Vagina (tissue), 2 donors: ENCODE measurements at regions not wholly inside any gene's neighbourhood (a gene's known extent, or its start where the extent isn't known, plus 50 kb on each side); places are given as distances from the start of the nearest gene placed in this dataset.
"Not testable (repeated sequence)": the region's sequence is repeated elsewhere in the genome, so short reads cannot be mapped to it uniquely, and the experiment has no call there.

ENCODE experiments used
- DNase-seq, 2 donors: peaks; one replicate each; pipeline ENCODE4 v3.0.0-alpha.2; 2017; ENCODE audit errors: extremely low spot score in 2 of 2
- H3K27ac ChIP-seq: fragments of 200-600 bp; sonication (generic); one replicate; pipeline ENCODE4 v1.5.1; 2019
- H3K27me3 ChIP-seq: fragments of 200-600 bp; sonication (generic); one replicate; pipeline ENCODE4 v1.5.1; 2019
- H3K36me3 ChIP-seq, 2 donors: fragments of 200-600 bp; sonication (generic); one replicate each; pipeline ENCODE4 v1.5.1; 2017 to 2019
- H3K4me1 ChIP-seq: fragments of 200-600 bp; sonication (generic); one replicate; pipeline ENCODE4 v1.5.1; 2019
- H3K4me3 ChIP-seq, 2 donors: fragments of 200-600 bp; sonication (generic); 1 replicate in 1 of 2; 2 replicates in 1 of 2; pipeline ENCODE4 v1.5.1; 2016 to 2019
- H3K9me3 ChIP-seq: fragments of 200-600 bp; sonication (generic); one replicate; pipeline ENCODE4 v1.5.1; 2019
- POLR2A ChIP-seq, 2 donors: fragments of 450-650 bp; IDR thresholded peaks; one replicate each; pipeline ENCODE4 v1.6.1; 2017; ENCODE audit warnings: antibody characterized with exemption in 2 of 2, mild to moderate bottlenecking in 2 of 2, moderate library complexity in 2 of 2
- POLR2AphosphoS5 ChIP-seq, 2 donors: sonication (generic); formaldehyde crosslinking; IDR thresholded peaks; one replicate each; pipeline ENCODE4 v1.9.0; 2017; ENCODE audit warnings: antibody characterized with exemption in 2 of 2, mild to moderate bottlenecking in 2 of 2, low read depth in 1 of 2; ENCODE audit not compliant: insufficient read depth in 1 of 2
- intact Hi-C: fragments of 100-400 bp; cut with DNase I; formaldehyde crosslinking; loops from one replicate; pipeline ENCODE4 v1.15.1; 2023
- TF ChIP-seq, protein P1 (sequence below), 3 experiments: fragments of 450-650 bp in 2 of 3; fragments of 200-600 bp in 1 of 3; sonication (generic) in 1 of 3; IDR thresholded peaks; one replicate each; pipeline ENCODE4 v1.5.1; 2017 to 2019; ENCODE audit warnings: antibody characterized with exemption in 3 of 3, mild to moderate bottlenecking in 2 of 3, moderate library complexity in 2 of 3

GRCh38 chr7:55683501-55683900, 111.2 kb upstream of the VOPP1 start:
- H3K36me3 ChIP-seq, H3K4me3 ChIP-seq, H3K27me3 ChIP-seq, H3K9me3 ChIP-seq, intact Hi-C loops, DNase-seq, H3K27ac ChIP-seq, H3K4me1 ChIP-seq: not testable (repeated sequence)

- intact Hi-C loops, H3K27me3 ChIP-seq, H3K36me3 ChIP-seq, H3K9me3 ChIP-seq, H3K4me3 ChIP-seq, H3K4me1 ChIP-seq, H3K27ac ChIP-seq, DNase-seq: not testable (repeated sequence)
Observed at GRCh38 chr7:55675589-55675988, 103.3 kb upstream of the VOPP1 start.

DNA sequence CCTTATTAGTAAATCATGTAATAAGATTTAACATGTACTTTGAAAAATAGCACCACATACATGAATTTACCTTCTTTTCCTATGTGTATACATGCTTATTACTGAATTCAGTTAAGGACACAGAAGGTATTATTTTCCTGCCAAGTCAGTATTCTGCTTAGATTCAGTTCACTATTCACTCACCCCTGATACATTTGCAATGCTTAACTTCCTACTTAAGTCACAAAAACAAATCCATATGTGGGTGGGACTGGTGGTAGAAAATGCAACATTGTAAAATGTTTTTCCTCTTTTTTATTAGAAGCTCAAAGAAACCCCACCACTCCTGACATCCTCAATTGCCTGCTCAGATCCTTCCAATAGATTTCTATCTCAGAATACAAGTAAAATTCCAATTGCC, 101.2 kb upstream of the VOPP1 start:
- H3K4me1 ChIP-seq, DNase-seq, intact Hi-C loops, H3K36me3 ChIP-seq, H3K27ac ChIP-seq, H3K9me3 ChIP-seq, H3K4me3 ChIP-seq, H3K27me3 ChIP-seq: not testable (repeated sequence)

DNA sequence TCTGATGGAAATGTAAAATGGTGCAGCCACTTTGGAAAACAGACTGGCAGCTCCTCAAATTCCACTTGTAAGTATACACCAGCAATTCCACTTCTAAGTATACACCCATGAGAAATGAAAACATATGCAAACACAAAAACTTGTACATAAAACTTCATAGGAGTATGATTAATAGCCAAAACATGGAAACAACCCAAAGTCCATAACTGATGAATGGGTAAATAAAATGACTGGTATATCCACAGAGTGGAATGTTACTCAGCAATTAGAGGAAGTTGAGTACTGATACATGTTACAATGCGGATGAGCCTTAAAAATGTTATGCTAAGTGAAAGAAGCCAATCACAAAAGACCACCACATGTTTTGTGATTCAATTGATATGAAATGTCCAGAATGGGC, 99.8 kb upstream of the VOPP1 start:
- H3K4me3 ChIP-seq, H3K9me3 ChIP-seq, H3K27me3 ChIP-seq, H3K36me3 ChIP-seq, H3K27ac ChIP-seq, H3K4me1 ChIP-seq, intact Hi-C loops, DNase-seq: not testable (repeated sequence)

GRCh38 chr7:55657654-55658053, 85.4 kb upstream of the VOPP1 start:
- intact Hi-C loops, result no loop called here
- Histone ChIP-seq H3K9me3 (no peaks in the 10 kb centered on the region), H3K27me3 (no peaks in the 10 kb centered on the region), H3K4me1 (no peaks in the 10 kb centered on the region), H3K27ac (no peak overlapping the region), H3K36me3 (no peaks in the 10 kb centered on the region), H3K4me3 (no peak overlapping the region)
- TF ChIP-seq POLR2A (IDR thresholded peaks at IDR 0.05), result no peak
- TF ChIP-seq, protein P1, sequence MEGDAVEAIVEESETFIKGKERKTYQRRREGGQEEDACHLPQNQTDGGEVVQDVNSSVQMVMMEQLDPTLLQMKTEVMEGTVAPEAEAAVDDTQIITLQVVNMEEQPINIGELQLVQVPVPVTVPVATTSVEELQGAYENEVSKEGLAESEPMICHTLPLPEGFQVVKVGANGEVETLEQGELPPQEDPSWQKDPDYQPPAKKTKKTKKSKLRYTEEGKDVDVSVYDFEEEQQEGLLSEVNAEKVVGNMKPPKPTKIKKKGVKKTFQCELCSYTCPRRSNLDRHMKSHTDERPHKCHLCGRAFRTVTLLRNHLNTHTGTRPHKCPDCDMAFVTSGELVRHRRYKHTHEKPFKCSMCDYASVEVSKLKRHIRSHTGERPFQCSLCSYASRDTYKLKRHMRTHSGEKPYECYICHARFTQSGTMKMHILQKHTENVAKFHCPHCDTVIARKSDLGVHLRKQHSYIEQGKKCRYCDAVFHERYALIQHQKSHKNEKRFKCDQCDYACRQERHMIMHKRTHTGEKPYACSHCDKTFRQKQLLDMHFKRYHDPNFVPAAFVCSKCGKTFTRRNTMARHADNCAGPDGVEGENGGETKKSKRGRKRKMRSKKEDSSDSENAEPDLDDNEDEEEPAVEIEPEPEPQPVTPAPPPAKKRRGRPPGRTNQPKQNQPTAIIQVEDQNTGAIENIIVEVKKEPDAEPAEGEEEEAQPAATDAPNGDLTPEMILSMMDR (IDR thresholded peaks at IDR 0.05), result no peak
- no peak for TF ChIP-seq POLR2AphosphoS5 (IDR thresholded peaks at IDR 0.05; ENCODE audit: insufficient read depth in 1 of 2, low read depth in 1 of 2)
- no peak for DNase-seq

DNA sequence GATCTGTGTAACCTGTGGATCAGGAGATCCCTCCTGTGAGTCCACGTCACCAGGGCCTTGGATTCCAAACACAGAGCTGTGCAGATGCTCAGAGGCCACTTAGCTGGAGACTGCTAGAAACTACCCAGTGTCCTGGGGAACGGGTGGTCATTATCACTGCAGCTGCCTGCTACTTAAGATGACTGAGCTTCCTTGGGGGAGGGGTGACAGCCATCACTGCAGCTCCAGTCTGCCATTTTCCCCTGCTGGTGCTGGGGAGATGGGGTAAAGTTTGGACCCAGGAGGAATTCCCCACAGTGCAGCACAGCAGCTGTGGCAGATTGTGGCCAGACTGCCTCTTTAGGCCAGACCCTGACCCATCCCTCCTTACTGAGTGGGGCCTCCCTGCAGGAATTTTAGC, 78.8 kb upstream of the VOPP1 start:
- H3K36me3 ChIP-seq, result no peaks in the 10 kb centered on the region
- no peak overlapping the region for H3K4me3 ChIP-seq
- H3K27me3 ChIP-seq, result no peaks in the 10 kb centered on the region
- DNase-seq, result no peak
- H3K9me3 ChIP-seq, result no peaks in the 10 kb centered on the region
- H3K4me1 ChIP-seq, result no peaks in the 10 kb centered on the region
- TF ChIP-seq POLR2A (IDR thresholded peaks at IDR 0.05) (no peak), POLR2AphosphoS5 (IDR thresholded peaks at IDR 0.05; ENCODE audit: insufficient read depth in 1 of 2, low read depth in 1 of 2) (no peak)
- TF ChIP-seq, protein P1 (IDR thresholded peaks at IDR 0.05), result no peak
- no peak overlapping the region for H3K27ac ChIP-seq
- intact Hi-C loops, result no loop called here

DNA sequence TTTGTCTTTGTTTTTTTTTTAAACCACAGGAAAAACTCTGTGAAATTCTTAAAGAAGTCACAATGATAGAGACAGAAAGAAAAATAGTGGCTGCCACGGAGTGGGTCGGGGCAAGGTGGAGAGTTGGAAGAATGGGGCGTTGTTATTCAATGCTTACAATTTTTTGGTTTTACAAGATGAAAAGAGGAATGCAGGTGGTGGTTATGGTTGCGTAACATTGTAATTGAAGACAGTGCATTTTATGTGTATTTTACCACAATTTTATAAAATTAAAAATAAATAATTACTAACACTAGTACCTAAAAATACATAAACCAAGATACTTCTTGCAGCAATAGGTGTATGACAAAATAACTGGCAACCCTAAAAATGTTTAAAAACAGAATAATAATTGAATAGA, 76.9 kb upstream of the VOPP1 start:
- TF ChIP-seq POLR2AphosphoS5 (IDR thresholded peaks at IDR 0.05; ENCODE audit: insufficient read depth in 1 of 2, low read depth in 1 of 2) (no peak), POLR2A (IDR thresholded peaks at IDR 0.05) (no peak)
- TF ChIP-seq, protein P1 (IDR thresholded peaks at IDR 0.05), result no peak
- H3K36me3 ChIP-seq, result no peaks in the 10 kb centered on the region
- intact Hi-C loops, result no loop called here
- H3K9me3 ChIP-seq, result no peaks in the 10 kb centered on the region
- H3K4me3 ChIP-seq, result no peak overlapping the region
- H3K27me3 ChIP-seq, result no peaks in the 10 kb centered on the region
- no peak overlapping the region for H3K27ac ChIP-seq
- no peaks in the 10 kb centered on the region for H3K4me1 ChIP-seq
- no peak for DNase-seq
